PC-3 (cell line): ENCODE measurements at regions not wholly inside any gene's neighbourhood (a gene's known extent, or its start where the extent isn't known, plus 50 kb on each side); places are given as distances from the start of the nearest gene placed in this dataset.

Experiments
- ATAC-seq: fragments of 200-7000 bp; cut with Tn5 transposase; 2 replicates; pipeline ENCODE4 v1.9.1; 2020; ENCODE audit warnings: mild to moderate bottlenecking, moderate library complexity
- BruUV-seq: library from RNA; stranded (reverse); fragments of 400-500 nt; replicated peaks from 2 replicates; lab custom pipeline; 2021; lab: Mats Ljungman, UMichigan
- CTCF ChIA-PET: fragments of 300-600 bp; sonication (Branson Sonifier 250); formaldehyde crosslinking; loops from one replicate; lab custom pipeline; 2022; ENCODE audit warnings: antibody characterized with exemption; lab: Charles Lee
- POLR2A ChIA-PET: fragments of 300-600 bp; sonication (Branson Sonifier 250); formaldehyde crosslinking; loops from one replicate; lab custom pipeline; 2022; ENCODE audit warnings: antibody characterized with exemption; ENCODE audit not compliant: unreplicated experiment; lab: Charles Lee
- DNase-seq: peaks from one replicate; pipeline ENCODE4 v3.0.0-alpha.2; 2015
- H2AFZ ChIP-seq: fragments of 300-600 bp; sonication (generic); 2 replicates; pipeline ENCODE4 v1.6.0; 2016; ENCODE audit warnings: antibody characterized with exemption, low read length
- H3F3A ChIP-seq: fragments of 300-600 bp; sonication (generic); one replicate; pipeline ENCODE4 v1.6.0; 2017; ENCODE audit warnings: antibody characterized with exemption, low read length, control low read depth, mild to moderate bottlenecking; ENCODE audit not compliant: unreplicated experiment
- H3K27ac ChIP-seq: fragments of 300-600 bp; sonication (generic); 2 replicates; pipeline ENCODE4 v1.5.1; 2016; ENCODE audit warnings: mild to moderate bottlenecking, low read length
- H3K27me3 ChIP-seq: fragments of 300-600 bp; sonication (generic); 2 replicates; pipeline ENCODE4 v1.6.1; 2016; ENCODE audit warnings: low read length, mixed read lengths
- H3K36me3 ChIP-seq: fragments of 300-600 bp; sonication (generic); 2 replicates; pipeline ENCODE4 v1.6.1; 2016; ENCODE audit warnings: low read depth, mixed run types, low read length, mixed read lengths
- H3K4me1 ChIP-seq: fragments of 300-600 bp; sonication (generic); 2 replicates; pipeline ENCODE4 v1.5.1; 2016; ENCODE audit warnings: low read length; ENCODE audit not compliant: insufficient read depth
- H3K4me2 ChIP-seq: fragments of 300-600 bp; sonication (generic); 2 replicates; pipeline ENCODE4 v1.6.0; 2016; ENCODE audit warnings: low read length
- H3K4me3 ChIP-seq: fragments of 300-600 bp; sonication (generic); 2 replicates; pipeline ENCODE4 v1.5.1; 2016; ENCODE audit warnings: mild to moderate bottlenecking, low read length, mixed read lengths
- H3K79me2 ChIP-seq: fragments of 300-600 bp; sonication (generic); 2 replicates; pipeline ENCODE4 v1.6.1; 2017; ENCODE audit warnings: low read length, mixed read lengths
- H3K9ac ChIP-seq: fragments of 300-600 bp; sonication (generic); 2 replicates; pipeline ENCODE4 v1.6.0; 2016; ENCODE audit warnings: mild to moderate bottlenecking, low read length
- H3K9me2 ChIP-seq: fragments of 300-600 bp; sonication (generic); replicated peaks from 2 replicates; pipeline ENCODE4 v1.6.1; 2016; ENCODE audit warnings: mixed run types, low read length, mixed read lengths
- H3K9me3 ChIP-seq: fragments of 300-600 bp; sonication (generic); 2 replicates; pipeline ENCODE4 v1.6.1; 2016; ENCODE audit warnings: low read length, mixed read lengths
- H4K20me1 ChIP-seq: fragments of 300-600 bp; sonication (generic); 2 replicates; pipeline ENCODE4 v1.6.1; 2016; ENCODE audit warnings: low read length, mixed read lengths
- EZH2 ChIP-seq: fragments of 300-600 bp; sonication (generic); IDR thresholded peaks from one replicate; pipeline ENCODE4 v1.6.1; 2017; ENCODE audit warnings: antibody characterized with exemption, mild to moderate bottlenecking, low read length; ENCODE audit not compliant: unreplicated experiment
- EZH2phosphoT487 ChIP-seq: fragments of 300-600 bp; sonication (generic); IDR thresholded peaks from 2 replicates; pipeline ENCODE4 v1.6.1; 2018; ENCODE audit warnings: mild to moderate bottlenecking, antibody characterized with exemption, low read length, borderline replicate concordance
- intact Hi-C: fragments of 100-400 bp; cut with micrococcal nuclease; formaldehyde crosslinking; loops from 2 replicates; pipeline ENCODE4 v1.9.0; 2023
- TF ChIP-seq, protein P1 (sequence below): fragments of 300-600 bp; sonication (generic); conservative IDR thresholded peaks from 2 replicates; pipeline ENCODE4 v1.5.1; 2017; ENCODE audit warnings: antibody characterized with exemption, low read depth, mild to moderate bottlenecking, low read length

DNA sequence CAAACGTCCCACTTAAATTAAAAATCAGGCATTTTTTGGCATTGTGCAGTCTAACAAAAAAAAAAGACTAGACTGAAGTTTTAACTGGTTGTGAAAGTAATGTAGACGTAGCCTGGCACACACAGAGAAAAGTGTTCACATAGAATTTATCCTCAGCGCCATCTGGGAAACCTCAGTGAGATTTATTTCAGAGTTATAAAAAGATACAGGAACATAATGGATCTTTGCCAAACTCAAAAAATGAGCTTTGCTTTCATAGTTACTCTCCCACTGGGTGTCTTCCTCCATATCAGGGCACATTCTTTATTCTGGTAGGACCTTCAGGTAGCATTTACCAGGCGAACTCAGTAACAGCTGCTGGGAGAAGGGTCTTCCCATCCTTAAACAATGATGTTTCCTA is 532.4 kb upstream of the SALL3 start:
- Histone ChIP-seq H3K9ac (no peak overlapping the region), H3K27me3 (no peaks in the 10 kb centered on the region), H4K20me1 (no peaks in the 10 kb centered on the region), H3K4me1 (no peaks in the 10 kb centered on the region), H3K4me3 (no peak overlapping the region), H3K27ac (no peak overlapping the region), H3K9me2 (no peaks in the 10 kb centered on the region), H3K36me3 (no peaks in the 10 kb centered on the region), H3K4me2 (no peak overlapping the region), H3K9me3 (no peaks in the 10 kb centered on the region), H3F3A (no peaks in the 10 kb centered on the region), H2AFZ (no peak overlapping the region), H3K79me2 (no peaks in the 10 kb centered on the region)
- ChIA-PET POLR2A (no interaction called here), CTCF (no interaction called here)
- BruUV-seq = no TSS peak
- no peak for TF ChIP-seq EZH2
- TF ChIP-seq, protein P1, sequence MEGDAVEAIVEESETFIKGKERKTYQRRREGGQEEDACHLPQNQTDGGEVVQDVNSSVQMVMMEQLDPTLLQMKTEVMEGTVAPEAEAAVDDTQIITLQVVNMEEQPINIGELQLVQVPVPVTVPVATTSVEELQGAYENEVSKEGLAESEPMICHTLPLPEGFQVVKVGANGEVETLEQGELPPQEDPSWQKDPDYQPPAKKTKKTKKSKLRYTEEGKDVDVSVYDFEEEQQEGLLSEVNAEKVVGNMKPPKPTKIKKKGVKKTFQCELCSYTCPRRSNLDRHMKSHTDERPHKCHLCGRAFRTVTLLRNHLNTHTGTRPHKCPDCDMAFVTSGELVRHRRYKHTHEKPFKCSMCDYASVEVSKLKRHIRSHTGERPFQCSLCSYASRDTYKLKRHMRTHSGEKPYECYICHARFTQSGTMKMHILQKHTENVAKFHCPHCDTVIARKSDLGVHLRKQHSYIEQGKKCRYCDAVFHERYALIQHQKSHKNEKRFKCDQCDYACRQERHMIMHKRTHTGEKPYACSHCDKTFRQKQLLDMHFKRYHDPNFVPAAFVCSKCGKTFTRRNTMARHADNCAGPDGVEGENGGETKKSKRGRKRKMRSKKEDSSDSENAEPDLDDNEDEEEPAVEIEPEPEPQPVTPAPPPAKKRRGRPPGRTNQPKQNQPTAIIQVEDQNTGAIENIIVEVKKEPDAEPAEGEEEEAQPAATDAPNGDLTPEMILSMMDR = no peak
- intact Hi-C loops = no loop called here
- ATAC-seq = no peak
- DNase-seq = no peak

DNA sequence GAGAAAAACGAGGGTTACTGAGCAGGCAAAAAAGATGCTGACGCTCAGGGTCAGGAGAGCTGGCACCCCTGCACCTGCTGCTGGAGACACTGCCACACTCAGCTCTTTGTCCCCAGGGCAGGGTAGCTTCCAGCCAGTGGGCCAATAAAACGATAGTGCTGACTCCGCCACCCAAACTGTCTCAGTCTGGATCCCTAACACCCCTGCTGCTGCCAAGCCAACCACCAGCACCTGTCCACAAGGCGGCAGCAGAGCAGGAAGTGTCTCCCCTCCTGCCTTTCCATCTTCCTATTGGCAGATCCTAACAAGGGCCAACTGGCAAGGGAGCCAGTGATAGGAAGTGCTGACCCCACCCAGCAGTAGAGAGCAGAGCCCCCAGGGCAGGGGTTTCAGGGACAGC is 531.5 kb upstream of the SALL3 start:
- no TSS peak for BruUV-seq
- no peaks in the 10 kb centered on the region for H3K79me2 ChIP-seq
- no peak overlapping the region for H3K27ac ChIP-seq
- ChIA-PET POLR2A (no interaction called here), CTCF (no interaction called here)
- no peaks in the 10 kb centered on the region for H3K9me2 ChIP-seq
- no peak overlapping the region for H3K9ac ChIP-seq
- TF ChIP-seq, protein P1 = peak; percentile 34; the same call in 1 of the 2 replicates
- no peak for TF ChIP-seq EZH2phosphoT487
- DNase-seq (no peak), ATAC-seq (no peak)
- H3K4me2 ChIP-seq = no peak overlapping the region
- no peak overlapping the region for H2AFZ ChIP-seq
- H3K9me3 ChIP-seq = no peaks in the 10 kb centered on the region
- no peaks in the 10 kb centered on the region for H3K4me1 ChIP-seq
- intact Hi-C loops = no loop called here
- H3K4me3 ChIP-seq = no peak overlapping the region
- no peaks in the 10 kb centered on the region for H3K36me3 ChIP-seq
- H4K20me1 ChIP-seq = no peaks in the 10 kb centered on the region
- H3F3A ChIP-seq = no peaks in the 10 kb centered on the region
- H3K27me3 ChIP-seq = peaks cover 6% of the 10 kb centered on the region; the same call in 1 of the 2 replicates

DNA sequence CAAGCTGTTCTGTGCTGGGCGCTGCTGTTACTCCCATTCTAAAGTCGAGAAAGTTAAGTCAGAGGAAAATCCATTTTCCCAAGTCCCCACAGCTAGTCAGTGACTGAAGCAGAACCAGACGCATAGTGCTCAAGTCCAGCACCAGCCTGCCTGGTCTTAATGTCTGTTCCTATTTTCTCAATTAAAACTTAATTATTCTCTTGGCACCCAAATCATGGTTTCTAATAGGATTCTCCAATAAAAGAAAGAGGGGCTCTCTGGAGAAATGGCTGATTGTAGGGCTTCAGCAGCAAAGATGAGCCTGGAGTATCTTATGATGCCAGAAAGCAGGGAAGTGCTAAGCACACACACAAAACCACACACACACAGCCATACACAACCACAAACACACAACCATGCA is 531.0 kb upstream of the SALL3 start:
- no peak overlapping the region for H3K4me3 ChIP-seq
- H3K79me2 ChIP-seq = no peaks in the 10 kb centered on the region
- no TSS peak for BruUV-seq
- no peaks in the 10 kb centered on the region for H3K36me3 ChIP-seq
- no peaks in the 10 kb centered on the region for H3K4me1 ChIP-seq
- TF ChIP-seq EZH2phosphoT487 (no peak), EZH2 (no peak)
- TF ChIP-seq, protein P1 = no peak
- ATAC-seq = no peak
- H4K20me1 ChIP-seq = no peaks in the 10 kb centered on the region
- H3K4me2 ChIP-seq = no peak overlapping the region
- DNase-seq = no peak
- no peaks in the 10 kb centered on the region for H3F3A ChIP-seq
- ChIA-PET CTCF (no interaction called here), POLR2A (no interaction called here)
- no peak overlapping the region for H3K27ac ChIP-seq
- no peak overlapping the region for H3K9ac ChIP-seq
- peaks cover 9% of the 10 kb centered on the region for H3K27me3 ChIP-seq
- H2AFZ ChIP-seq = no peak overlapping the region
- no peaks in the 10 kb centered on the region for H3K9me2 ChIP-seq
- intact Hi-C loops = no loop called here
- no peaks in the 10 kb centered on the region for H3K9me3 ChIP-seq
